Heart right ventricle (tissue), 16 donors: ENCODE measurements at regions not wholly inside any gene's neighbourhood (a gene's known extent, or its start where the extent isn't known, plus 50 kb on each side); places are given as distances from the start of the nearest gene placed in this dataset.

ENCODE experiments used
- ATAC-seq, 8 donors: fragments of 200-7000 bp; cut with Tn5 transposase; one replicate each; pipeline ENCODE4 v1.9.1; 2020; ENCODE audit warnings: mild to moderate bottlenecking in 8 of 8, moderate library complexity in 8 of 8, moderate number of reproducible peaks in 1 of 8
- DNase-seq, 2 donors: peaks; one replicate each; pipeline ENCODE4 v3.0.0-alpha.2; 2020
- H3K27ac ChIP-seq, 10 donors: fragments of 200-600 bp; sonication (generic) in 2 of 10; one replicate each; pipeline versions ENCODE4 v1.5.0 to v1.8.0; 2020 to 2022; ENCODE audit warnings: mild to moderate bottlenecking in 3 of 10
- H3K27me3 ChIP-seq, 7 donors: fragments of 200-600 bp; one replicate each; pipeline ENCODE4 v1.8.0; 2021 to 2022; ENCODE audit warnings: mild to moderate bottlenecking in 2 of 7
- H3K36me3 ChIP-seq, 9 donors: fragments of 200-600 bp; sonication (generic) in 1 of 9; one replicate each; pipeline versions ENCODE4 v1.5.0 to v1.8.0; 2020 to 2022; ENCODE audit warnings: mild to moderate bottlenecking in 2 of 9
- H3K4me1 ChIP-seq, 9 donors: fragments of 200-600 bp; sonication (generic) in 1 of 9; one replicate each; pipeline versions ENCODE4 v1.5.0 to v1.8.0; 2020 to 2022; ENCODE audit warnings: mild to moderate bottlenecking in 4 of 9
- H3K4me3 ChIP-seq, 10 donors: fragments of 200-600 bp; sonication (generic) in 2 of 10; one replicate each; pipeline versions ENCODE4 v1.5.0 to v1.8.0; 2020 to 2022; ENCODE audit warnings: mild to moderate bottlenecking in 7 of 10, moderate library complexity in 2 of 10
- H3K9me3 ChIP-seq, 11 donors: fragments of 200-600 bp in 10 of 11; sonication (generic) in 2 of 11; one replicate each; pipeline versions ENCODE4 v1.5.0 to v1.8.0; 2013 to 2022; ENCODE audit warnings: mild to moderate bottlenecking in 2 of 11, control low read depth in 1 of 11, moderate library complexity in 1 of 11
- WGBS, 2 donors: extraction: QIAGEN DNeasy Blood & Tissue Kit; methylation state at CpG; one replicate each; pipeline ENCODE4 v1.1.7; 2013; ENCODE audit warnings: inconsistent platforms in 1 of 2; 5-methylcytosine and 5-hydroxymethylcytosine counted together
- intact Hi-C, 10 donors: fragments of 100-400 bp; cut with DNase I; formaldehyde crosslinking; loops; one replicate each; pipeline versions ENCODE4 v1.11.1 to v1.14.2; 2022
- TF ChIP-seq, protein P1 (sequence below), 9 donors: fragments of 200-600 bp; sonication (generic) in 2 of 9; IDR thresholded peaks; one replicate each; pipeline versions ENCODE4 v1.5.0 to v1.8.0; 2021 to 2022; ENCODE audit warnings: antibody characterized with exemption in 9 of 9, mild to moderate bottlenecking in 5 of 9, moderate library complexity in 1 of 9
- donor health status: Arrhythmogenic right ventricular cardiomyopathy.
- donor health status: ischemic (EF 13 %, LVEDD 7.1; RV severe dilation, severe dysfunction).
- donor health status: healthy with polysubstance abuse.
- donor health status: DM: no; HTN: yes; CAD: no.
- donor health status: DM: no; HTN: no; CAD: no.
- donor health status: ischemic (EF 25% LVEDD 6.9; RV normal size, moderate dysfunction).
- donor health status: ischemic (EF 25% LVEDD 5.7; RV mildly dilated, moderate dysfunction).
- donor health status: healthy.
- donor health status: DM: yes; HTN: yes; CAD: no.
- donor health status: Ischemic cardiomyopathy.
- donor health status: ischemic (EF 35%, LVEDD 5.7; RV mildly dilated, moderate dysfunction).
- donor health status: nonischemic (EF 11% LVEDD 7.7; RV severe dilation, severe dysfunction).
- donor health status: DM: yes; HTN: yes; CAD: no.
- donor health status: PGD.
- donor health status: ischemic (EF 29% LVEDD 5.4; RV normal size, mild dysfunction).
- donor health status: nonischemic (EF 23%, LVEDD 6.1; RV moderate dilation, normal function).

- no peak overlapping the region for H3K27ac ChIP-seq
- peaks cover 0 to 4% (median 0%) of the 10 kb centered on the region in 9 donors for H3K4me1 ChIP-seq
- 69 to 70% methylated on average over 5 of the region's 5 CpGs for WGBS, 2 donors
- TF ChIP-seq, protein P1, sequence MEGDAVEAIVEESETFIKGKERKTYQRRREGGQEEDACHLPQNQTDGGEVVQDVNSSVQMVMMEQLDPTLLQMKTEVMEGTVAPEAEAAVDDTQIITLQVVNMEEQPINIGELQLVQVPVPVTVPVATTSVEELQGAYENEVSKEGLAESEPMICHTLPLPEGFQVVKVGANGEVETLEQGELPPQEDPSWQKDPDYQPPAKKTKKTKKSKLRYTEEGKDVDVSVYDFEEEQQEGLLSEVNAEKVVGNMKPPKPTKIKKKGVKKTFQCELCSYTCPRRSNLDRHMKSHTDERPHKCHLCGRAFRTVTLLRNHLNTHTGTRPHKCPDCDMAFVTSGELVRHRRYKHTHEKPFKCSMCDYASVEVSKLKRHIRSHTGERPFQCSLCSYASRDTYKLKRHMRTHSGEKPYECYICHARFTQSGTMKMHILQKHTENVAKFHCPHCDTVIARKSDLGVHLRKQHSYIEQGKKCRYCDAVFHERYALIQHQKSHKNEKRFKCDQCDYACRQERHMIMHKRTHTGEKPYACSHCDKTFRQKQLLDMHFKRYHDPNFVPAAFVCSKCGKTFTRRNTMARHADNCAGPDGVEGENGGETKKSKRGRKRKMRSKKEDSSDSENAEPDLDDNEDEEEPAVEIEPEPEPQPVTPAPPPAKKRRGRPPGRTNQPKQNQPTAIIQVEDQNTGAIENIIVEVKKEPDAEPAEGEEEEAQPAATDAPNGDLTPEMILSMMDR (IDR thresholded peaks at IDR 0.05) = no peak
- intact Hi-C loops = loop anchor here in 1 of 10 donors (10.0 kb wide), 1 partner anchor 62 kb away; no protein-coding TSS in a partner anchor
- no peak for DNase-seq
- H3K36me3 ChIP-seq = no peaks in the 10 kb centered on the region
- H3K9me3 ChIP-seq = no peaks in the 10 kb centered on the region
- no peak overlapping the region for H3K4me3 ChIP-seq
- H3K27me3 ChIP-seq = peaks cover 0 to 7% (median 0%) of the 10 kb centered on the region in 7 donors
- ATAC-seq = no peak
These were observed 98.9 kb downstream of the CCT6B start for GRCh38 chr17:34862384-34862783.

GRCh38 chr17:34861864-34862263, 99.4 kb downstream of the CCT6B start:
- Histone ChIP-seq H3K4me1 (peaks cover 0 to 4% (median 0%) of the 10 kb centered on the region in 9 donors), H3K4me3 (no peak overlapping the region), H3K27me3 (peaks cover 0 to 7% (median 0%) of the 10 kb centered on the region in 7 donors), H3K36me3 (no peaks in the 10 kb centered on the region), H3K9me3 (no peaks in the 10 kb centered on the region), H3K27ac (no peak overlapping the region)
- DNase-seq (no peak), ATAC-seq (no peak)
- TF ChIP-seq, protein P1 (IDR thresholded peaks at IDR 0.05) = no peak
- 87 to 88% methylated on average over 4 of the region's 4 CpGs for WGBS, 2 donors
- intact Hi-C loops = loop anchor here in 1 of 10 donors (10.0 kb wide), 1 partner anchor 63 kb away; no protein-coding TSS in a partner anchor

DNA sequence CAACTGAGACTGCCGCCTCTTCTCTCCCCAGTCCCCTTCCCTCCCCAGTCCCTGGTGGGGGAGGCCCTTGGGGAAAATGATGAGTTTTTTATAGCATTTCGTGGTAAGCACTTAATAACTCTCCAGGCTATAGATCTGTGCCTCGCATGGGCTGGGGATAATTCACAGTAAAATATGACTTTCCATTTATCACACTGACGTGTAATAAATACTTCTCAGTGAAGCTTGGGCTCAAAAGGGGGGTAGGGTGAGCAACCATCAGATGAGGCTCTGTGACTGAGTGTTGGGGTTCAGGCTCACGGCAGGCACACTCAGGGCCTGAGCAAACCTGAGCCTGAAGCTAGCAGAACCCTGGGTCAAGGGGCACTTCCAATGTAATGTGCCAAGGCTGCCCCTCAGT, 101.6 kb downstream of the CCT6B start:
- no peak overlapping the region for H3K4me3 ChIP-seq
- WGBS, 2 donors = 70 to 72% methylated on average over 5 of the region's 5 CpGs
- H3K27ac ChIP-seq = no peak overlapping the region
- TF ChIP-seq, protein P1 (IDR thresholded peaks at IDR 0.05) = no peak
- peaks cover 0 to 4% (median 0%) of the 10 kb centered on the region in 9 donors for H3K4me1 ChIP-seq
- ATAC-seq = no peak
- no peaks in the 10 kb centered on the region for H3K36me3 ChIP-seq
- intact Hi-C loops = loop anchor here in 2 of 10 donors (10.0 kb wide), 2 partner anchors 55 to 65 kb away; no protein-coding TSS in a partner anchor
- peaks cover 0 to 7% (median 0%) of the 10 kb centered on the region in 7 donors for H3K27me3 ChIP-seq
- no peaks in the 10 kb centered on the region for H3K9me3 ChIP-seq
- no peak for DNase-seq

DNA sequence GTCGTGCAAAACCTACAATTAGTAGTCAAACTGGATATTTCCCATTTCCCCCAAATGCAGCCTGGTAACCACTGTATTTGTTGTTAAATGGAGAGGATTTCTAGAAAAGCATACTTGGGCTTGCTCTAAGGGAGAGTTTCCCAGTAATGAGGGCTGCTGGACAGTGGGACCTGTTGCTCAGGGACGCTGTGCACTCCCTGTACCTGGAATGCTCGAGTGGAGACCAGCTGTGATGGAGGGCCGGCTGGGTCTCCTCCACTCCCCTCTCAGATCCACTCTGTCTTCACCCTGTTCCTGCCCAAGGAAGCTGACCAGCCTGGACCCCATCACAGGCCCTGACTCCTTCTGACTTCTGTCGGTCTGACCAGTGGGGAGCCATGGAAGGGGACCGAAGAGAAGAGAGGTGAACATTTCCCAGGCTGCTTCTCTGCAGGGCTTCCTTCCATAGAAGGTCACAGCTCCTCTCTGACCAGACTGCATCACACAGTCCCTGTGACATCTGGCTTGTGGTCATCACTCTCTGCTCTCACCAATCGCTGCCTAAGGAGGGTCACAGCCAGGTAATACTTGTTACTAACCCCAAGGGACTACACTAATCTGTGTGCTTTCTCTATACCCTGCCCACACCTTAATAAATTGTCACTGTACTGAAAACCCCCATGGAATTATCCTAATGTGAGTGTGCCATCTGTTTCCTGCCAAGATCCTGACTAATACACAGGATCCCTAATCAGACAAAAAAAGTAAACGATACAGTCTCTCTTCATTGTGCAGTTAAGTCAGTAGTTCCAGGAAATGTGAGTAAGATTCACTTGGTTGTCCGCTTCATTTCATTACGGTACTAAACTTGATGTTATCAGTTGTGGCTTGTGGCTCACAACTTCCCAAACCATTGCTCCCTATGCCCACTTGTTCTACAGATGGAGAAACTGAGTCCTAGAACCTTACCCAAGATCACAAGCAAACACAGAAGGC, 102.4 kb downstream of the CCT6B start:
- intact Hi-C loops = loop anchor here in 1 of 10 donors (10.0 kb wide), 1 partner anchor 54 kb away; no protein-coding TSS in a partner anchor
- 48 to 51% methylated on average over 10 of the region's 10 CpGs for WGBS, 2 donors
- no peaks in the 10 kb centered on the region for H3K9me3 ChIP-seq
- no peak overlapping the region for H3K4me3 ChIP-seq
- H3K27ac ChIP-seq = no peak overlapping the region
- TF ChIP-seq, protein P1 (IDR thresholded peaks at IDR 0.05) = no peak
- peaks cover 0 to 4% (median 0%) of the 10 kb centered on the region in 9 donors for H3K4me1 ChIP-seq
- ATAC-seq (no peak), DNase-seq (no peak)
- no peaks in the 10 kb centered on the region for H3K36me3 ChIP-seq
- peaks cover 0 to 7% (median 0%) of the 10 kb centered on the region in 7 donors for H3K27me3 ChIP-seq
